DMS53 treated with DMSO at 0.1 percent for 48 hours (cell line): ENCODE measurements at regions not wholly inside any gene's neighbourhood (a gene's known extent, or its start where the extent isn't known, plus 50 kb on each side); places are given as distances from the start of the nearest gene placed in this dataset.
"Not testable (repeated sequence)": the region's sequence is repeated elsewhere in the genome, so short reads cannot be mapped to it uniquely, and the experiment has no call there.

ENCODE experiments used
- DNase-seq: peaks from one replicate; lab custom pipeline; 2025; ENCODE audit not compliant: unreplicated experiment; lab: John Stamatoyannopoulos, UW

- DNase-seq = no peak
Observed at GRCh38 chr22:48639896-48640748, 1187.6 kb downstream of the BRD1 start.

- DNase-seq = no peak
Observed at GRCh38 chr22:48639021-48639795, 1188.5 kb downstream of the BRD1 start.

- no peak for DNase-seq
Observed at GRCh38 chr22:48637231-48637630, 1190.4 kb downstream of the BRD1 start.

GRCh38 chr22:48636746-48637145 lies 1190.9 kb downstream of the BRD1 start:
- DNase-seq = no peak

- DNase-seq = no peak
Observed at GRCh38 chr22:48635816-48636215, 1191.9 kb downstream of the BRD1 start.

- no peak for DNase-seq
Observed at GRCh38 chr22:48635031-48635430, 1192.6 kb downstream of the BRD1 start.

- no peak for DNase-seq
Observed at GRCh38 chr22:48633996-48634836, 1193.5 kb downstream of the BRD1 start.

- no peak for DNase-seq
Observed at GRCh38 chr22:48632646-48633246, 1194.9 kb downstream of the BRD1 start.

- DNase-seq = no peak
Observed at GRCh38 chr22:48631288-48631863, 1196.3 kb downstream of the BRD1 start.

GRCh38 chr22:48630848-48631247 lies 1196.8 kb downstream of the BRD1 start:
- no peak for DNase-seq

GRCh38 chr22:48630433-48630754 lies 1197.3 kb downstream of the BRD1 start:
- DNase-seq = no peak

GRCh38 chr22:48629631-48630432 lies 1197.8 kb downstream of the BRD1 start:
- DNase-seq = no peak

- no peak for DNase-seq
Observed at GRCh38 chr22:48628891-48629543, 1198.7 kb downstream of the BRD1 start.

- DNase-seq = no peak
Observed at GRCh38 chr22:48627966-48628365, 1199.7 kb downstream of the BRD1 start.

- DNase-seq = no peak
Observed at GRCh38 chr22:48627203-48627602, 1200.5 kb downstream of the BRD1 start.

- DNase-seq = no peak
Observed at GRCh38 chr22:48624401-48624800, 1203.3 kb downstream of the BRD1 start.

- DNase-seq = no peak
Observed at GRCh38 chr22:48622891-48623545, 1204.7 kb downstream of the BRD1 start.

GRCh38 chr22:48621085-48621484 lies 1206.6 kb downstream of the BRD1 start:
- DNase-seq = no peak

- DNase-seq = not testable (repeated sequence)
Observed at GRCh38 chr22:48620460-48620859, 1207.2 kb downstream of the BRD1 start.
